ENCODE measurements at regions not wholly inside any gene's neighbourhood (a gene's known extent, or its start where the extent isn't known, plus 50 kb on each side); places are given as distances from the start of the nearest gene placed in this dataset.

DNA sequence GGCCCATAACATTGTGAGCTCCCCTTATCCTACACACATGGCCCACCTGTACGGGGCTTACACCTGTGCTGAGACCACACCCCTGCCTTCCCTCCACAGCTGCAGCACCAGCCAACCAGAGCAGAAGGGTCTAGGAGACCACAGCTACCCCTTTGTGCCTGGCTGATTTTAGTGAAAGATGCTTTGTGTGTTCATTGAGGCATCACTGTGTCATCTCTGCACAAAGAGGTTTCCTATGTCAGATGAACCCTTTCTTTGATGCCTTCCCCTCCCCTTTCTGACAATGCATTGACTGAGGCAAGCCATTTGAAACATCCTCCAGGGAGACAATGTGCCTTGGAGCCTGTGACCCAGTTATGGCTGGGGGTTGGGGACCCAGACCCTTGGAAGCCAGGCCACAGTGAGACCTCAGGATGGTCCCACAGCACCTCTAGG is 54.9 kb upstream of the SLC7A14 start:
- TF ChIP-seq, protein P1, sequence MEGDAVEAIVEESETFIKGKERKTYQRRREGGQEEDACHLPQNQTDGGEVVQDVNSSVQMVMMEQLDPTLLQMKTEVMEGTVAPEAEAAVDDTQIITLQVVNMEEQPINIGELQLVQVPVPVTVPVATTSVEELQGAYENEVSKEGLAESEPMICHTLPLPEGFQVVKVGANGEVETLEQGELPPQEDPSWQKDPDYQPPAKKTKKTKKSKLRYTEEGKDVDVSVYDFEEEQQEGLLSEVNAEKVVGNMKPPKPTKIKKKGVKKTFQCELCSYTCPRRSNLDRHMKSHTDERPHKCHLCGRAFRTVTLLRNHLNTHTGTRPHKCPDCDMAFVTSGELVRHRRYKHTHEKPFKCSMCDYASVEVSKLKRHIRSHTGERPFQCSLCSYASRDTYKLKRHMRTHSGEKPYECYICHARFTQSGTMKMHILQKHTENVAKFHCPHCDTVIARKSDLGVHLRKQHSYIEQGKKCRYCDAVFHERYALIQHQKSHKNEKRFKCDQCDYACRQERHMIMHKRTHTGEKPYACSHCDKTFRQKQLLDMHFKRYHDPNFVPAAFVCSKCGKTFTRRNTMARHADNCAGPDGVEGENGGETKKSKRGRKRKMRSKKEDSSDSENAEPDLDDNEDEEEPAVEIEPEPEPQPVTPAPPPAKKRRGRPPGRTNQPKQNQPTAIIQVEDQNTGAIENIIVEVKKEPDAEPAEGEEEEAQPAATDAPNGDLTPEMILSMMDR (IDR thresholded peaks at IDR 0.05), result no peak
- TF ChIP-seq POLR2AphosphoS5 (IDR thresholded peaks at IDR 0.05), result no peak
- no peak for TF ChIP-seq POLR2A (IDR thresholded peaks at IDR 0.05)

Measured in breast epithelium (tissue), 3 donors.